A673 (cell line): ENCODE measurements at regions not wholly inside any gene's neighbourhood (a gene's known extent, or its start where the extent isn't known, plus 50 kb on each side); places are given as distances from the start of the nearest gene placed in this dataset.

Source experiments
- EZH2 ChIP-seq: fragments of 200-600 bp; sonication (generic); IDR thresholded peaks from 2 replicates; pipeline ENCODE4 v1.6.1; 2017; ENCODE audit warnings: borderline replicate concordance, low read depth, mild to moderate bottlenecking, mixed read lengths, antibody characterized with exemption, low read length; ENCODE audit not compliant: poor library complexity, severe bottlenecking
- TF ChIP-seq, protein P1 (sequence below): fragments of 300-800, 200-600 bp; sonication (generic); conservative IDR thresholded peaks from 2 replicates; pipeline ENCODE4 v1.5.1; 2017; ENCODE audit warnings: low read depth, mild to moderate bottlenecking, antibody characterized with exemption, low read length, moderate library complexity, mixed read lengths

DNA sequence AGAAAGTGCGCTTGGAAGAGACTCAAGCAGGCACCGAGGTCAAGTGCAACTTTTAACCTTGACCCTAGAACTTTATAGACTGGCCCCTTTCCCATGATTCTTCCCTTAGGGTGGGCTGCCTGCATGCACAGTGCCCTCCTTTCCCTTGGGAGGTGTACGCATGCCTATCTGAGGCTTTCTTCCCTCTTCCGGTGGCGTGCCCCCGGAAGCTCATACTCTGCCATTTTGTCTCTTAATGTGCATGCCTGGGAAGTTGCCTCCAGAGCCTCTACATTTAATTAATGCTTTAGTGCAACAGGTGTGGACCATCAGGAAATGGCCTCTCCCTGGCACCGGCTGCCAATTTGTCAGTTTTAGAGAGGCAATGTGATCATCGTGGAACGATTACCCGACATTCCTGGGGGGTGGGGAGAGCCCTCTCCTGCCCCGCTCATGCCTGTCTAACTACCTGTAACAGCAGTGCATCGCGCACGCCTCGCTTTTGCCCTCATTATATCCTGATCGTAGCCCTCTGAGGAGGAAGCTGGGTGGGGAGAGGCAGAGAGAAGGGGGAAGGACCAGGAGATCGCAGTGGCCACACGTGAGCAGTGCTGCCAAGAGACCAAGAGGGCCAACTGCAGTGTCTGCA lies 194.8 kb downstream of the TFCP2L1 start:
- no peak for TF ChIP-seq EZH2
- TF ChIP-seq, protein P1, sequence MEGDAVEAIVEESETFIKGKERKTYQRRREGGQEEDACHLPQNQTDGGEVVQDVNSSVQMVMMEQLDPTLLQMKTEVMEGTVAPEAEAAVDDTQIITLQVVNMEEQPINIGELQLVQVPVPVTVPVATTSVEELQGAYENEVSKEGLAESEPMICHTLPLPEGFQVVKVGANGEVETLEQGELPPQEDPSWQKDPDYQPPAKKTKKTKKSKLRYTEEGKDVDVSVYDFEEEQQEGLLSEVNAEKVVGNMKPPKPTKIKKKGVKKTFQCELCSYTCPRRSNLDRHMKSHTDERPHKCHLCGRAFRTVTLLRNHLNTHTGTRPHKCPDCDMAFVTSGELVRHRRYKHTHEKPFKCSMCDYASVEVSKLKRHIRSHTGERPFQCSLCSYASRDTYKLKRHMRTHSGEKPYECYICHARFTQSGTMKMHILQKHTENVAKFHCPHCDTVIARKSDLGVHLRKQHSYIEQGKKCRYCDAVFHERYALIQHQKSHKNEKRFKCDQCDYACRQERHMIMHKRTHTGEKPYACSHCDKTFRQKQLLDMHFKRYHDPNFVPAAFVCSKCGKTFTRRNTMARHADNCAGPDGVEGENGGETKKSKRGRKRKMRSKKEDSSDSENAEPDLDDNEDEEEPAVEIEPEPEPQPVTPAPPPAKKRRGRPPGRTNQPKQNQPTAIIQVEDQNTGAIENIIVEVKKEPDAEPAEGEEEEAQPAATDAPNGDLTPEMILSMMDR, result no peak
